Transverse colon (tissue), 4 donors: ENCODE measurements at regions not wholly inside any gene's neighbourhood (a gene's known extent, or its start where the extent isn't known, plus 50 kb on each side); places are given as distances from the start of the nearest gene placed in this dataset.
"Not testable (repeated sequence)": the region's sequence is repeated elsewhere in the genome, so short reads cannot be mapped to it uniquely, and the experiment has no call there.

ENCODE experiments used
- POLR2AphosphoS5 ChIP-seq, 3 donors: sonication (generic); formaldehyde crosslinking; IDR thresholded peaks; one replicate each; pipeline ENCODE4 v1.6.1; 2016; ENCODE audit warnings: antibody characterized with exemption in 3 of 3
- TF ChIP-seq, protein P1 (sequence below), 5 experiments: fragments of 200-600 bp in 3 of 5; fragments of 450-650 bp in 2 of 5; sonication (generic) in 3 of 5; IDR thresholded peaks; 1 replicate in 2 of 5; 2 replicates in 3 of 5; pipeline ENCODE4 v1.5.1; 2016 to 2017; ENCODE audit warnings: antibody characterized with exemption in 5 of 5, inconsistent platforms in 3 of 5, mild to moderate bottlenecking in 2 of 5, moderate library complexity in 1 of 5

DNA sequence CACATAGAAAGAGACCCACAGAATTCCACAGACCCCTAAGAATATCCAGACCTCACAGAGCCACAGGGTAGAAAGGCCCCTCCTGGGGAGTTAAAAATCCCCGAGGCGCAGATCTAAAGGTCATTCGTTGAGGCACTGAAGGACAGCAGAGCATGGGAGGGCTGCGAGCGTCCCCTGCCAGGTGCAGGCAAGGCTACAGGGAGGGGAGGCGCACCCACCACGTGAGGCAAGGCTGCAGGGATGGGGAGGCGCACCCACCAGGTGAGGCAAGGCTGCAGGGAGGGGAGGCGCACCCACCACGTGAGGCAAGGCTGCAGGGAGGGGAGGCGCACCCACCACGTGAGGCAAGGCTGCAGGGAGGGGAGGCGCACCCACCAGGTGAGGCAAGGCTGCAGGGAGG is 785.6 kb upstream of the FRG1 start:
- TF ChIP-seq POLR2AphosphoS5 (IDR thresholded peaks at IDR 0.05): not testable (repeated sequence)
- TF ChIP-seq, protein P1, sequence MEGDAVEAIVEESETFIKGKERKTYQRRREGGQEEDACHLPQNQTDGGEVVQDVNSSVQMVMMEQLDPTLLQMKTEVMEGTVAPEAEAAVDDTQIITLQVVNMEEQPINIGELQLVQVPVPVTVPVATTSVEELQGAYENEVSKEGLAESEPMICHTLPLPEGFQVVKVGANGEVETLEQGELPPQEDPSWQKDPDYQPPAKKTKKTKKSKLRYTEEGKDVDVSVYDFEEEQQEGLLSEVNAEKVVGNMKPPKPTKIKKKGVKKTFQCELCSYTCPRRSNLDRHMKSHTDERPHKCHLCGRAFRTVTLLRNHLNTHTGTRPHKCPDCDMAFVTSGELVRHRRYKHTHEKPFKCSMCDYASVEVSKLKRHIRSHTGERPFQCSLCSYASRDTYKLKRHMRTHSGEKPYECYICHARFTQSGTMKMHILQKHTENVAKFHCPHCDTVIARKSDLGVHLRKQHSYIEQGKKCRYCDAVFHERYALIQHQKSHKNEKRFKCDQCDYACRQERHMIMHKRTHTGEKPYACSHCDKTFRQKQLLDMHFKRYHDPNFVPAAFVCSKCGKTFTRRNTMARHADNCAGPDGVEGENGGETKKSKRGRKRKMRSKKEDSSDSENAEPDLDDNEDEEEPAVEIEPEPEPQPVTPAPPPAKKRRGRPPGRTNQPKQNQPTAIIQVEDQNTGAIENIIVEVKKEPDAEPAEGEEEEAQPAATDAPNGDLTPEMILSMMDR (IDR thresholded peaks at IDR 0.05): not testable (repeated sequence)
